LNCAP (cell line): ENCODE measurements at regions not wholly inside any gene's neighbourhood (a gene's known extent, or its start where the extent isn't known, plus 50 kb on each side); places are given as distances from the start of the nearest gene placed in this dataset.

Source experiments
- CTCF ChIP-seq: fragments of 450-650 bp; IDR thresholded peaks from 2 replicates; pipeline ENCODE4 v1.5.1; 2017; ENCODE audit warnings: mild to moderate bottlenecking

GRCh38 chr2:5374762-5375161 lies 317.4 kb upstream of the SOX11 start:
- no peak for TF ChIP-seq CTCF

GRCh38 chr2:5377323-5377722 lies 314.9 kb upstream of the SOX11 start:
- no peak for TF ChIP-seq CTCF

GRCh38 chr2:5379811-5380210 lies 312.4 kb upstream of the SOX11 start:
- TF ChIP-seq CTCF: no peak

- TF ChIP-seq CTCF: no peak
Observed at GRCh38 chr2:5385596-5385995, 306.6 kb upstream of the SOX11 start.

GRCh38 chr2:5387406-5387805 lies 304.8 kb upstream of the SOX11 start:
- TF ChIP-seq CTCF: no peak

- no peak for TF ChIP-seq CTCF
Observed at GRCh38 chr2:5389740-5390139, 302.4 kb upstream of the SOX11 start.

GRCh38 chr2:5391362-5391761 lies 300.8 kb upstream of the SOX11 start:
- TF ChIP-seq CTCF: no peak

GRCh38 chr2:5392658-5393057 lies 299.5 kb upstream of the SOX11 start:
- TF ChIP-seq CTCF: no peak
